B cell (primary cell): ENCODE measurements at regions not wholly inside any gene's neighbourhood (a gene's known extent, or its start where the extent isn't known, plus 50 kb on each side); places are given as distances from the start of the nearest gene placed in this dataset.

Source experiments
- CTCF ChIP-seq: fragments of 200-600 bp; IDR thresholded peaks from one replicate; pipeline ENCODE4 v1.8.0; 2022; ENCODE audit warnings: antibody characterized with exemption, mild to moderate bottlenecking
- EZH2 ChIP-seq: IDR thresholded peaks from 2 replicates; pipeline ENCODE4 v1.6.1; 2012; ENCODE audit warnings: borderline replicate concordance, low read depth, mild to moderate bottlenecking, moderate library complexity, low read length; ENCODE audit not compliant: insufficient read depth, poor library complexity, severe bottlenecking

DNA sequence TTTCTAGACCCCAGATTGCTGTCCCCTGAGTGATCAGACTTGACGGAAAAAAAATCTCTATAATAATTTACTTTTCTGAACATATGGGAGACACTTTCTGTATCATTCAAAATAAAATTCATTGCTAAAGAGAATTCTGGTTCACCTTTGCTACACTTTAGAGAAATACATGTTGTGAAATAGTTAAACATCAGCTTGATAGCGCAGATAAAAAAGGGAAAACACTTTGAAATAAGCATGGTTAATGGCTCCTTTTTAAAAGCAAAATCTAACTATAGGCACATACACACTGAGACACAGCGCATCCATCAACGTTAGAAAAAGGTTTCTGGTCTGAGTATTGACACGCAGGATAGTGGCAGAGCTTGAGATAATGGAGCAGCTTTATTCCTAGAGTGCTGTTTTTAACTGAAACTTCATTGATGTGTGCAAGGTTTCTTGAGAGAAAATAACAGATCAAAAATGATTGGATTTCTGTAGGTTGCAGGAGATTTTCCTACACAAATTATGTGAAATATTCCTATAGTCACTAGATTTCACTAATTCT is 341.2 kb downstream of the MZT1 start:
- TF ChIP-seq CTCF (no peak), EZH2 (no peak)
